GM18502 (cell line): ENCODE measurements at regions not wholly inside any gene's neighbourhood (a gene's known extent, or its start where the extent isn't known, plus 50 kb on each side); places are given as distances from the start of the nearest gene placed in this dataset.
"Not testable (repeated sequence)": the region's sequence is repeated elsewhere in the genome, so short reads cannot be mapped to it uniquely, and the experiment has no call there.

Experiments used
- ATAC-seq: cut with Tn5 transposase; IDR thresholded peaks from one replicate; pipeline ENCODE4 v1.9.1; 2021; ENCODE audit warnings: mild to moderate bottlenecking; ENCODE audit not compliant: unreplicated experiment, poor library complexity

DNA sequence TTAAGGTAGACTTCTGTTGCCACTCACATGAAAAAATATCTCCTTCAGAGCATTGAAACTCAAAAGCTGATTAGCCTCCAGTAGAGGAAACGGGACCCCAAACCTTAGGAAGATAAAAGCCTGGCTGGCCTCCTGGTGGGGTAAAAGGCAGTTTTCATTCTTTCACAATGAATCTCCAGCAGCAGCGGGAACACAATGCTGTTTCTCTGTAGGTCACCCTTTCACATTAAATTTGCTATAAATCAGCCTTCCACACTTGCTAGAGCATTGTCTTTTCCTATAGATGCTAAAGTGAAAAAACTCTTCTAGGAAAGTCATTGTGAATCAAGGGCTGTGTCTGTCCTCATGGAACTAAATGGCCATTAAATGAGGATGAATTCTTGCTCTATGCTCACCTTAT, 207.3 kb upstream of the MAGEB2 start:
- no peak for ATAC-seq

DNA sequence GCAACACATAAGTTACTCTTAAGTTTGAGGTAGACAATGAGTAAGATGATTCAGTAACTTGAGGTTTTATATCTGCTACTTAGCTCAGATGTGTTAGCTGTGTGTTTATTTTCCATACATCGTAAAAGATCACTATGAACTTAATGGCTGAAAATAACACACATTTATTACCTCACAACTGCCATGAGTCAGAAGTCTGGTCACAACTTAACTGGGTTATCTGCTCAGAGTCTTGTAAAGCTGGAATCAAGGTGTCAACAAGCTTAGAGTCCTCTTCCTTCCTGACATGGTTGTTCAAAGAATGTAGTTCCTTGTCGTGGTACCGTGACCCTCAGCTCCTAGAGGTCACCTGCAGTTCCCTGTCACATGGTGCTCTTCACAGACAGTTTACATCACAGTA, 204.9 kb upstream of the MAGEB2 start:
- ATAC-seq, result no peak

- no peak for ATAC-seq
Observed at GRCh38 chrX:30015440-30015839, 199.9 kb upstream of the MAGEB2 start.

- no peak for ATAC-seq
Observed at GRCh38 chrX:30027636-30028035, 187.7 kb upstream of the MAGEB2 start.

GRCh38 chrX:30036406-30036805, 179.0 kb upstream of the MAGEB2 start:
- not testable (repeated sequence) for ATAC-seq

DNA sequence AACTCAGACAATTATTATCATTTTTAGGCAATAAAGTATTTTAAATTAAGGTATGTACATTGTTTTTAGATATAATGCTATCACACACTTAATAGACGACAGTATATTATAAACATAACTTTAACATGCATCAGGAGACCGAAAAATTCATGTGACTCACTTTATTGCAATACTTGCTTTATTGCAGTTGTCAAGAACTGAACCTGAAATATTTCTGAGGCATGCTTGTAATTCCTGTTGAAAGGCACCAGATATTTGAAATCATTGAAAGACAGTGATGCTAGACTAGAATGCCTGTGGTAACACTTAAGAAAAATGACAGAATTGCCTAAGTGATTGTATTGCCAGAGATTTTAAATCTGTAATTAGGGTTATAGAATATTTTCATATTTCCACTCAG, 175.6 kb upstream of the MAGEB2 start:
- ATAC-seq, result no peak

GRCh38 chrX:30060718-30061117, 154.6 kb upstream of the MAGEB2 start:
- no peak for ATAC-seq

DNA sequence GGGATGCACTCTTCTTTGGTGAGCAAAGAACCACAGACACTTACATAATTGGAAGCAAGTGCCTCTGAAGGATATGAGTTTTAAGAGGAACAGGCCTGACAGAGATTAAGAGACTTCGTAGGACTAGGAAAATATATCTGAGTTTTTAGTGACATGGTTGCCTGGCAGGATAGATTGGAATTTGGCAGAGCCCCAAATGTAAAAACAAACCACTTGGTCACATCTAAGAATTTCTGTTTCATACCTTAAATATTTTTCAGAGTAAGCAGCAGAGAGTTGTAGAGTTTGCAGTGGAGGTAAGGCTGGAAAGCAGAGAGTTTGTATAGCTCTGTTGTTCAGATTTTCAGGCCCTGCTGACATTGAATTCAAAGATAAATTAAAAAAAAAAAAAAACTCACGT, 150.1 kb upstream of the MAGEB2 start:
- ATAC-seq, result no peak

DNA sequence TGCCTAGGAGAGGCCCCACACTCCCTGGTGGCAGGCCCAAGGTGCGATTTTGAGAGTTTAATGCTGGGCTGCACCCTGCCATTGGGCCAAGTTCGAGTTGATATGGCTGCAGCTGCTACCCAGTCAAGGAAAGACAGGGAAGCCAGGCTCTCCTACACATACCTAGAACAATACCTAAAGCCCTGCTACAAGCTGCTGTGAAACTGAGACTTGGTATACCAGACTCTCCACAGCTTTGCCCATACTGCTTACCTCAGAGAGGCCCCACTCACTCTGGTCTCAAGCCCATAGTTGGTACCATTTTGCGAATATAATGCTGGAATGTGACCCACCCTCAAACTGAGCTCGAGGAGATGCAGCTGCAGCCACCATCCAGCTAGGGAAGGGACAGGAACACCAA, 147.7 kb upstream of the MAGEB2 start:
- no peak for ATAC-seq

DNA sequence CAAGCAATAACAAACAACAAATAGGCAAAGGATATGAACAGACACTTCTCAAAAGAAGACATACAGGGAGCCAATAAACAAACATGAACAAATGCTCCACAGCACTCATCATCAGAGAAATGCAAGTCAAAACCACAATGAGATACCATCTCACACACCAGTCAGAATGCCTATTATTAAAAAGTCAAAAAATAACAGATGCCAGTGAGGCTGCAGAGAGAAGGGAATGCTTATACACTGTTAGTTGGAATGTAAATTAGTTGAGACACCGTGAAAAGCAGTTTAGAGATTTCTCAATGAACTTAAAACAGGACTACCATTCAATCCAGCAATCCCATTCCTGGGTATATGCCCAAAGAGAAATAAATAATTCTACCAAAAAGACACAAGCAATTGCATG, 129.8 kb upstream of the MAGEB2 start:
- ATAC-seq, result no peak

GRCh38 chrX:30111431-30111830, 103.9 kb upstream of the MAGEB2 start:
- ATAC-seq, result no peak

GRCh38 chrX:30141966-30142365, 73.4 kb upstream of the MAGEB2 start:
- ATAC-seq, result peak; percentile 77

DNA sequence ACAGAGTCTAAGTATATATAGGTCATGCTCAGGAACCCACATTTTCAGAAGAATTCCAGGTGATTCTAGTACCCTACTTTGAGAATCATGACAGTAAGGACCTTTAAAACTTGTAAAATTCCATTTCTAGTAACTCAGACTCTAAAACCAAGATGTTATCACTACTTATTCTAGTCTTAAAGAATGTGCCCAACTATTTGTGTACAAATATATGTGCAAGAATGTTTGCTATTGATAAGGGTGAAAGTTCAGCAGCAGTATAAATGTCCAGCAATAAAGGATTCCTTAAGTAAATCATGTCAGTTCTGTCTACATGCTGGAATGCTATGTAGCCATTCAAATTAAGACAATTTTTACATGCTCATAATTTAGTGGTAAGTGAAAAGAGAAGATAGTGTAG, 71.1 kb upstream of the MAGEB2 start:
- ATAC-seq, result no peak

DNA sequence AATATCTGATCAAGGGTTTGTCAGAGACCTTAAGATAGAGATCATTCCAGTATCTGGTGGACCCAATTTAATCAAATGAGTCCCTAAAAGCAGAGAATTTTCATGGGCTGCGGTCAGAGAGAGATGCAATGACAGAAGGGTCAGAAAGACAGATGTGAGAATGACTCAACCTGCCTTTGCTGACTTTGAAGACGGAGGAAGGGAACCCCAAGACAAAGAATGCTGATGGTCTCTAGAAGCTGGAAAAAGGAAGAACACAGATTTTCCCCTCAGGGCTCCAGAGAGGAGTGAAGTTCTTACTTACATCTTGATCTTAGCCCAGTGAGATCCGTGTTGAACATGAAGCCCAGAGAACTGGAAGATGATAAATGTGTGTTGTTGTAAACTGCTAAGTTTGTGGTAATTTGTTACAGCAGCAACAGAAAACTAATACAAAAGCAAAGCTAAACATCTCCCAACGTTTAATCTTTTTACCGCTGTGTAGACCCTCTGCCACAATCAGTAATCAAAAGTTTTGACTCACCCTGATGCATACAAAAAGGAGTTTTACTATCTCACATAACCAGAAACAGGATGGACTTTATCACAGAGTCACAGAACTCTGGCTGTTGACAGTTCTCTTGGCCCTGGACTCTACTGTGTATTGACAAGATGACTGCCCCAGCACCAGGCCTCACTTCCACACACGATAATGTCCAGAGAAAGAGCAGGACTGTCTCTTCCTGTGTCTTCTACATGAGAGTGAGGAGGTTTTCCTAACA, 70.2 kb upstream of the MAGEB2 start:
- no peak for ATAC-seq

GRCh38 chrX:30147996-30148643, 67.2 kb upstream of the MAGEB2 start:
- no peak for ATAC-seq

- not testable (repeated sequence) for ATAC-seq
Observed at GRCh38 chrX:30149206-30149605, 66.2 kb upstream of the MAGEB2 start.

DNA sequence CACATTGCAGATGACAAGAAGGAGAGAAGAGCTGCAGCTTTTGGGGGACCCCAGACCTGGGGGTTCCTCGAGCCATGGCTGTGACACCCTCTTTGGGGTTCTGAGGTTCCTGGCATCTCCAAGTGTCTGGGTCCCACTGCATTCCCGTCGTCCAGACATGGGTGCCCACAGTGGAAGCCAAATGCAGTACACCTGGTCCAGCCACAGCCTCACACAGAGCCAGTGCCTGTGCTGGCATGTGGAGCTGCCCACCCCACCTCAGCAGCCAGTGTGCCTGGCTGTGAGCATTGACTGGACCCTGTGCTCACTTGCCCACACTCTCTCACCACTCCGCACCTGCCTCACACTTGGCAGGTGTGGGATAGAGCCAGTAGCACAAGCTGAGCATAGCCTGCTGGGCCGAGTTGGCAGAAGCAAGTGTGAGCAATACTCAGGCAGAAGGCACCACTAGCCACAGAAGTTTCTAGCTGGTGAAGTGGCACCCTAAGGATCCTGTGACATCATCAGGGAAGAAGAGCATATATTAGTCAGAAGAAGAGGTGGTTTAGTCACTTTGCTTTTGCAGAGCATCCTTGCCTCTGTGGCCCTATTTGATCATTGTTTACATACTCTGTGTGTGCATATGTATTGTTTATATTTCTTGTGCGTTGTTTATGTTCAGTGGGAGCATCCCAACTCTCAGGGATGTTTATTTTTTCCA, 65.0 kb upstream of the MAGEB2 start:
- no peak for ATAC-seq

- ATAC-seq, result no peak
Observed at GRCh38 chrX:30151964-30152363, 63.4 kb upstream of the MAGEB2 start.

GRCh38 chrX:30153175-30153880, 62.0 kb upstream of the MAGEB2 start:
- ATAC-seq, result no peak

GRCh38 chrX:30153881-30154260, 61.5 kb upstream of the MAGEB2 start:
- ATAC-seq, result no peak

- ATAC-seq, result no peak
Observed at GRCh38 chrX:30156009-30156408, 59.4 kb upstream of the MAGEB2 start.
